ENCODE measurements at regions not wholly inside any gene's neighbourhood (a gene's known extent, or its start where the extent isn't known, plus 50 kb on each side); places are given as distances from the start of the nearest gene placed in this dataset.

- no peak for DNase-seq
- no peak for TF ChIP-seq CTCF (IDR thresholded peaks at IDR 0.05)
- intact Hi-C loops (cut with DNase I), result no loop called here
Measured at GRCh38 chr12:33265033-33265731, 174.4 kb downstream of the SYT10 start.

GRCh38 chr12:33253178-33253577, 186.4 kb downstream of the SYT10 start:
- Histone ChIP-seq H3K4me3 (no peak overlapping the region), H3K4me1 (no peaks in the 10 kb centered on the region), H3K27ac (no peak overlapping the region), H3K27me3 (no peaks in the 10 kb centered on the region), H3K36me3 (no peaks in the 10 kb centered on the region), H3K9me3 (no peaks in the 10 kb centered on the region)
- DNase-seq, result no peak
- 59 to 63% methylated on average over 1 of the region's 1 CpG for WGBS, 2 donors
- TF ChIP-seq CTCF (IDR thresholded peaks at IDR 0.05), result no peak
- intact Hi-C loops (cut with DNase I), result no loop called here
- ATAC-seq, result no peak

More at GRCh38 chr12:33265033-33265731, 174.4 kb downstream of the SYT10 start:
- Histone ChIP-seq H3K27me3 (no peaks in the 10 kb centered on the region), H3K4me1 (no peaks in the 10 kb centered on the region), H3K27ac (no peak overlapping the region), H3K9me3 (peaks cover 0 to 6% (median 0%) of the 10 kb centered on the region in 11 donors), H3K4me3 (no peak overlapping the region), H3K36me3 (no peaks in the 10 kb centered on the region)
- WGBS, 2 donors, result 78 to 87% methylated on average over 1 of the region's 1 CpG
- ATAC-seq, result no peak

- intact Hi-C loops (cut with DNase I), result no loop called here
- Histone ChIP-seq H3K27ac (no peak overlapping the region), H3K36me3 (no peaks in the 10 kb centered on the region), H3K4me1 (no peaks in the 10 kb centered on the region), H3K27me3 (no peaks in the 10 kb centered on the region), H3K9me3 (no peaks in the 10 kb centered on the region), H3K4me3 (no peak overlapping the region)
- DNase-seq (no peak), ATAC-seq (no peak)
- no peak for TF ChIP-seq CTCF (IDR thresholded peaks at IDR 0.05)
Measured at GRCh38 chr12:33251548-33251947, 188.1 kb downstream of the SYT10 start.

GRCh38 chr12:33248364-33248763, 191.3 kb downstream of the SYT10 start:
- no peaks in the 10 kb centered on the region for H3K36me3 ChIP-seq
- intact Hi-C loops (cut with DNase I), result no loop called here
- TF ChIP-seq CTCF (IDR thresholded peaks at IDR 0.05), result no peak
- 59% methylated on average over 3 of the region's 3 CpGs for WGBS, 2 donors
- no peaks in the 10 kb centered on the region for H3K27me3 ChIP-seq
- no peaks in the 10 kb centered on the region for H3K4me1 ChIP-seq
- no peak overlapping the region for H3K4me3 ChIP-seq
- no peak overlapping the region for H3K27ac ChIP-seq
- ATAC-seq, result no peak
- DNase-seq, result no peak
- no peaks in the 10 kb centered on the region for H3K9me3 ChIP-seq

All from heart right ventricle (tissue), 16 donors.